ENCODE measurements at regions not wholly inside any gene's neighbourhood (a gene's known extent, or its start where the extent isn't known, plus 50 kb on each side); places are given as distances from the start of the nearest gene placed in this dataset.
A peak's percentile ranks its signal among the peaks of the same experiment; 100 is the strongest.

GRCh38 chr9:127557998-127558546 lies 54.0 kb upstream of the STXBP1 start:
- peaks cover 3% of the 10 kb centered on the region for H3K27me3 Mint-ChIP-seq (ENCODE audit: low read depth, poor library complexity)
- no peaks in the 10 kb centered on the region for H3K9me3 Mint-ChIP-seq
- TF ChIP-seq CTCF (IDR thresholded peaks at IDR 0.05): no peak
- no peak for DNase-seq
- peak overlapping the region; percentile 95 for H3K27ac Mint-ChIP-seq
- peaks cover 82% of the 10 kb centered on the region for H3K4me1 Mint-ChIP-seq
- H3K36me3 Mint-ChIP-seq (ENCODE audit: low read depth): peaks cover 4% of the 10 kb centered on the region
- peak overlapping the region; percentile 17 for H3K4me3 Mint-ChIP-seq

DNA sequence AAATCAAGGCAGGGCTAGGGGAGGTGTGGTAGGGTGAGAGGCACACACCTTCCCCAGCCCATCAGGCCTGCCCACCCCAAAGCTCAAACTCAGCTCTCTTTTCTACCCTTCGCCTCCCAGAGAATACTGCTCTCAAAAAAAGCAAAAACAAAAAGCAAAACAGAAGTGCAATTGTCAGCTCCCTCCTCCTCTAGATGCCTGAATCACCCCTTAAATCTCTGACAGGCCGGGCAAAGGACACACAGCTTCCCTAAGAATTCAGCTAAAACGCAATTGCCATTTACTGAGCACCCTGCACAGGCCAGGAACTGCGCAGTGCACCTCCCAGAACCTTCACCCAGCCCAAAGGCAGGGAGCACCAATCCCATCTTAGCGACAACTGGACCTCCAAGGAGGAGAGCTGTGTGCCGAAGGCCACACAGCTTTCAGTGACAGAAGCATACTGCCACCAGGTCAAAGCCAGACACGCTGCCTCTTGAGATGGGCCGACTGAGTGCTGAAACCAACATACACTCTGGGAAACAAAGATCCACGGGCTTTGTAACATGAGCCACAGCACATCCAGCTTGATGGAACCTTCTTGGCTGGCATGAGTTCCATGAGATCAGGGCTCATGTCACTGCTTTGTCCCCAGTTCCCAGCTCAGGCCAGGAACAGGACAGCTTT lies 53.4 kb upstream of the STXBP1 start:
- Mint-ChIP-seq H3K27me3 (ENCODE audit: low read depth, poor library complexity) (peaks cover 3% of the 10 kb centered on the region), H3K9me3 (no peaks in the 10 kb centered on the region), H3K4me1 (peaks cover 85% of the 10 kb centered on the region), H3K27ac (peak overlapping the region; percentile 95), H3K4me3 (peak overlapping the region; percentile 17), H3K36me3 (ENCODE audit: low read depth) (peaks cover 5% of the 10 kb centered on the region)
- DNase-seq: no peak
- TF ChIP-seq CTCF (IDR thresholded peaks at IDR 0.05): no peak

DNA sequence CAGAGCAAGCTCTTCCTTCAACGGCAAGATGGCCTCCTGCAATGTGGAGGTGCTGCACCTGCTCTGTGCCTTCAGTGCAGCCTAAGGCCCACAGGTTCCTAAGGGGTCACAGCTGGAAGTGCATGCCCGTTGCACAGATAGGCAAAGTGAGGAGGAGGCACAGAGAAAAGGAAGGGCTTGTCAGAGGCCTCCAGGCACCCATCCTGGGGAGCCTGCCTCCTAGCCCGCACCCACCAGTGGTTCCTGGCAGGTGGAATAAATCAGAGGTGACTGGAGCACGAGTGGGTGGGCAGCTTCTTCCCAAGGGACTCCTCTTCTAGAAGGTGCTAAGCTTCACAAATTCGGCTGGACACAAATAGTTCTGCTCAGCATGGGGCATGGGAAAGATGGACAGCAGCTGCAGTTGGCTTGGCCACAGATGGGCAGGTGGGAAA lies 52.8 kb upstream of the STXBP1 start:
- no peaks in the 10 kb centered on the region for H3K9me3 Mint-ChIP-seq
- H3K27me3 Mint-ChIP-seq (ENCODE audit: low read depth, poor library complexity): peaks cover 3% of the 10 kb centered on the region
- no peak for DNase-seq
- H3K36me3 Mint-ChIP-seq (ENCODE audit: low read depth): peaks cover 5% of the 10 kb centered on the region
- peak overlapping the region; percentile 95 for H3K27ac Mint-ChIP-seq
- no peak for TF ChIP-seq CTCF (IDR thresholded peaks at IDR 0.05)
- H3K4me3 Mint-ChIP-seq: no peak overlapping the region
- H3K4me1 Mint-ChIP-seq: peaks cover 85% of the 10 kb centered on the region

- Mint-ChIP-seq H3K4me1 (peaks cover 77% of the 10 kb centered on the region), H3K27me3 (ENCODE audit: low read depth, poor library complexity) (peaks cover 3% of the 10 kb centered on the region), H3K27ac (peak overlapping the region; percentile 37), H3K9me3 (no peaks in the 10 kb centered on the region), H3K36me3 (ENCODE audit: low read depth) (peaks cover 5% of the 10 kb centered on the region), H3K4me3 (no peak overlapping the region)
- no peak for TF ChIP-seq CTCF (IDR thresholded peaks at IDR 0.05)
- peak; percentile 34 for DNase-seq
Measured at GRCh38 chr9:127561491-127562278, 50.4 kb upstream of the STXBP1 start.

Data from nephron progenitor cell (in vitro differentiated cells).